ENCODE measurements at regions not wholly inside any gene's neighbourhood (a gene's known extent, or its start where the extent isn't known, plus 50 kb on each side); places are given as distances from the start of the nearest gene placed in this dataset.
"Not testable (repeated sequence)": the region's sequence is repeated elsewhere in the genome, so short reads cannot be mapped to it uniquely, and the experiment has no call there.

- no peak for DNase-seq (ENCODE audit: low read depth)
Measured at GRCh38 chr2:57333221-57333620, 713.4 kb upstream of the VRK2 start.

- no peak for DNase-seq (ENCODE audit: low read depth)
Measured at GRCh38 chr2:57343391-57344006, 703.1 kb upstream of the VRK2 start.

- no peak for DNase-seq (ENCODE audit: low read depth)
Measured at GRCh38 chr2:57368190-57368589, 678.4 kb upstream of the VRK2 start.

- no peak for DNase-seq (ENCODE audit: low read depth)
Measured at GRCh38 chr2:57370882-57371585, 675.6 kb upstream of the VRK2 start.

GRCh38 chr2:57372237-57372984 lies 674.2 kb upstream of the VRK2 start:
- DNase-seq (ENCODE audit: low read depth) = no peak

- DNase-seq (ENCODE audit: low read depth) = no peak
Measured at GRCh38 chr2:57373530-57373929, 673.1 kb upstream of the VRK2 start.

- DNase-seq (ENCODE audit: low read depth) = no peak
Measured at GRCh38 chr2:57376985-57377384, 669.6 kb upstream of the VRK2 start.

GRCh38 chr2:57386305-57386704 lies 660.3 kb upstream of the VRK2 start:
- no peak for DNase-seq (ENCODE audit: low read depth)

GRCh38 chr2:57396355-57397098 lies 650.1 kb upstream of the VRK2 start:
- DNase-seq (ENCODE audit: low read depth) = no peak

GRCh38 chr2:57397550-57398360 lies 648.9 kb upstream of the VRK2 start:
- no peak for DNase-seq (ENCODE audit: low read depth)

GRCh38 chr2:57399057-57399456 lies 647.5 kb upstream of the VRK2 start:
- no peak for DNase-seq (ENCODE audit: low read depth)

- no peak for DNase-seq (ENCODE audit: low read depth)
Measured at GRCh38 chr2:57402096-57402495, 644.5 kb upstream of the VRK2 start.

- no peak for DNase-seq (ENCODE audit: low read depth)
Measured at GRCh38 chr2:57402755-57403154, 643.9 kb upstream of the VRK2 start.

- no peak for DNase-seq (ENCODE audit: low read depth)
Measured at GRCh38 chr2:57407772-57408201, 638.8 kb upstream of the VRK2 start.

- no peak for DNase-seq (ENCODE audit: low read depth)
Measured at GRCh38 chr2:57408587-57408986, 638.0 kb upstream of the VRK2 start.

- DNase-seq (ENCODE audit: low read depth) = no peak
Measured at GRCh38 chr2:57417007-57417406, 629.6 kb upstream of the VRK2 start.

- not testable (repeated sequence) for DNase-seq (ENCODE audit: low read depth)
Measured at GRCh38 chr2:57418859-57419346, 627.7 kb upstream of the VRK2 start.

- no peak for DNase-seq (ENCODE audit: low read depth)
Measured at GRCh38 chr2:57429831-57430230, 616.8 kb upstream of the VRK2 start.

- DNase-seq (ENCODE audit: low read depth) = no peak
Measured at GRCh38 chr2:57432528-57432927, 614.1 kb upstream of the VRK2 start.

GRCh38 chr2:57434441-57434840 lies 612.2 kb upstream of the VRK2 start:
- no peak for DNase-seq (ENCODE audit: low read depth)

- DNase-seq (ENCODE audit: low read depth) = no peak
Measured at GRCh38 chr2:57434972-57435371, 611.6 kb upstream of the VRK2 start.
